GM10266 (cell line): ENCODE measurements at regions not wholly inside any gene's neighbourhood (a gene's known extent, or its start where the extent isn't known, plus 50 kb on each side); places are given as distances from the start of the nearest gene placed in this dataset.

ENCODE experiments used
- DNase-seq: peaks from one replicate; pipeline ENCODE4 v3.0.0; 2012; ENCODE audit errors: extremely low spot score
- TF ChIP-seq, protein P1 (sequence below): IDR thresholded peaks from 2 replicates; pipeline ENCODE4 v1.5.1; 2012; ENCODE audit warnings: mild to moderate bottlenecking, low read depth; ENCODE audit not compliant: control insufficient read depth, insufficient read depth; ENCODE audit errors: missing control alignments

DNA sequence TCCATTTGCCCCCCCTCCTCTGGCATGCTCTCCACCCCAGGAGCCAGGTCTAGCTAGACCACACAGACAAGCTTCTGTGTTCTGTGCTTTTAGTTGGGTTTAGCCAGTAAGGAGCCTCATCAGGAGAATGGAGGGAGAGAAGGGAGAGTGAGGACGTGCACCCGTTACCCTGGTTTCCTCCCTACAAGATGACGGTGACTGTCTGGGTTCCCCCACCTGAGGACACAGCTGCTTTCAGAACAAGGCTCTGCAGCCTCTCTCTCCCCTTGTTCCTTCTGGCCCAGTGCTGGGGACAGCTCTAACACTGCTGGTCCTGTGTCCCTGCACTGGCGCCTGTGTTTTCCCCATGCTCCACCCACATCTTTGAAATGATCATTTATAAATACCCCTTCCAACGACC lies 184.4 kb upstream of the GALNT2 start:
- no peak for DNase-seq
- TF ChIP-seq, protein P1, sequence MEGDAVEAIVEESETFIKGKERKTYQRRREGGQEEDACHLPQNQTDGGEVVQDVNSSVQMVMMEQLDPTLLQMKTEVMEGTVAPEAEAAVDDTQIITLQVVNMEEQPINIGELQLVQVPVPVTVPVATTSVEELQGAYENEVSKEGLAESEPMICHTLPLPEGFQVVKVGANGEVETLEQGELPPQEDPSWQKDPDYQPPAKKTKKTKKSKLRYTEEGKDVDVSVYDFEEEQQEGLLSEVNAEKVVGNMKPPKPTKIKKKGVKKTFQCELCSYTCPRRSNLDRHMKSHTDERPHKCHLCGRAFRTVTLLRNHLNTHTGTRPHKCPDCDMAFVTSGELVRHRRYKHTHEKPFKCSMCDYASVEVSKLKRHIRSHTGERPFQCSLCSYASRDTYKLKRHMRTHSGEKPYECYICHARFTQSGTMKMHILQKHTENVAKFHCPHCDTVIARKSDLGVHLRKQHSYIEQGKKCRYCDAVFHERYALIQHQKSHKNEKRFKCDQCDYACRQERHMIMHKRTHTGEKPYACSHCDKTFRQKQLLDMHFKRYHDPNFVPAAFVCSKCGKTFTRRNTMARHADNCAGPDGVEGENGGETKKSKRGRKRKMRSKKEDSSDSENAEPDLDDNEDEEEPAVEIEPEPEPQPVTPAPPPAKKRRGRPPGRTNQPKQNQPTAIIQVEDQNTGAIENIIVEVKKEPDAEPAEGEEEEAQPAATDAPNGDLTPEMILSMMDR: no peak

DNA sequence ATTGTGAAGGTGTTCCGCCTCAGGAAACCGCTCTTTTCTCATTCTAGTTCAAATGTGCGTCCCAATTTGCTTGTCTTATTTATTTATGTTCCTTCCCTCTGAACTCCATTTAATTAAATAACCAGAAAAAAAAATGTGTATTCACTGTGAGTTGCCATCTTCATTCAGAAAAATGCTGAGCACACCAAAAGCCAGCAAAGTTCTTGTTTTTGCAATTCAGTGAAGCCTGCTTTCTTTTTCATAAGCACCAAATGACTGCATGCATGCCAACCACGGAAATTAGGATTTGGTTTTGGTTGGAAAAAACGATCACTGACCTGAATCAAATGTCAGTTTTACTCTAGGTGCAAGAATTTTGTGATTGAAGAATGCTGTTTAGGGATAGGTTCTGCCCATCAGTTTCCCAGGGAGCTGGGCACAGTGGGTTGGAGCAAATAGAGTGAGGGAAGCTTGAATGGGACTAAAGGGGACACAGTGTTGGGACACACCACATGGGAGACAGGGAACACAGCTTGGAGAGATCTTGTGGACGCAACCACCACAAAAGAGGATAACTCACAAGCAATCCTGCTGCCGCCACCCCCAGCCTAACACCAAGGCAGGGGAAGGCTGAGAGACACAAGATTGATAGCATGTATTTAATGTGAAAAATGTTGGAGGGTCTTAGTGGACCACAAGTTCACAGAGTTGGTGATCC lies 183.4 kb upstream of the GALNT2 start:
- TF ChIP-seq, protein P1: no peak
- no peak for DNase-seq

DNA sequence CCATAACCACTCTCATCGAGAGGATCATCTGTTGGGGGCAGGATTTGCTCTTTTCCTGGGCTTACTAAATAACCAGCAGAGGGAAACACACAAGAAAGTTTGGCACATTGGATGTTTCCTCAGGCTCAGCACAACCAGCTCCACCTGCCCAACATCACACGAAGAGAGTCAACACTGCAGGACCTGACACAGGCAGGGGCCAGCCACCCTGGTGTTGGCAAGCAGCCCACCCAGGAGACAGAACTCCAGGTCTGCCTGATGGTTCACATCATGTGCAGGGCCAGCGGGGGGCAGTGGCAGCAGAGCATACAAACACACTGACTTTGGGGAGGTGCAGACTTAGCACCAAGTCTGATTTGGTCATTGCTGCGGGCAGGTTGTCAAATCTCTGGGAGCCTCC lies 182.3 kb upstream of the GALNT2 start:
- TF ChIP-seq, protein P1: no peak
- DNase-seq: no peak

DNA sequence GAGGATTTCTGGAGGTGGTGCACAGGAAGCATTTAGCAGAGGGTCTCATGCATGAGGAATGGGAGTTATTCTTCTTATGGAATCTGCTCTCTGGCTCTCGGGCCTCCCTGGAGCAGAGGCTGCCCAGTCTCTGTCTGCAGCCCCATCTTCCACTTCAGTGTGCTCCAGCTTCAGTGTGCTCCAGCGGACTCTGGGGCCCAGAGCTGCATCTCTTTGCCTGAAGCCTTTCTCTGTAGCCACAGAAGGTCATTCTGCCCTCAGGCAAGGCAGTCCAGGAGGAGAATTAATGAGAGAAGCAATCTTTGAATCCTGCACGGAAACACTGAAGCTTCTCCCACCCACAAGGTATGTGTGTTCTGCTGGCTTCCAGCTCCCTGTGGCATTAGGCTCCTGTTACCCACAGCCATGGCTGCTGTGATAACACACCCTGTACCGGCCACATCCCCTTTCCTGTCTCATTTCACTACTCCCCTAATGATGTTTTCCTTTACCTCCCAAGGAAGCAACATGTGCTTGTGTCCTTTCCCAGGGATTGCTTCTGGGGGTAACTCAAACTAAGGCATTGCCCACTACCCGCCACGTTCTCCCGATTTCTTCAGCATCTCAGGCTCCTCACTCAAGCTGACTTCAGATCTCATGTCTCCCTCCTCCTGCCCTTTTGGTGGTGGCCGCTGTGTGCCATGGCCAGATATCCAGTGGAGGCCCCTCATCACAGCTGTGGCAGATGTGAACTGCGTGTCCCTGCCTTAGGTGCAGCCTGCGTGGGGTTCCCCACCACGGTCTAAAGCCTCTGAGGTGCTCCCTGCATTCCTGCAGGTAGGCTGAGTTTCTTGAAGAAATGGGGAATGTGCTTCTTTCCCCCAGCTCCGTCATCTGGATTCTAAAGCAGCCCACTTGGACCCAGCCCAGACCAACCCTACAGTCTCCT lies 181.2 kb upstream of the GALNT2 start:
- DNase-seq: no peak
- TF ChIP-seq, protein P1: no peak

DNA sequence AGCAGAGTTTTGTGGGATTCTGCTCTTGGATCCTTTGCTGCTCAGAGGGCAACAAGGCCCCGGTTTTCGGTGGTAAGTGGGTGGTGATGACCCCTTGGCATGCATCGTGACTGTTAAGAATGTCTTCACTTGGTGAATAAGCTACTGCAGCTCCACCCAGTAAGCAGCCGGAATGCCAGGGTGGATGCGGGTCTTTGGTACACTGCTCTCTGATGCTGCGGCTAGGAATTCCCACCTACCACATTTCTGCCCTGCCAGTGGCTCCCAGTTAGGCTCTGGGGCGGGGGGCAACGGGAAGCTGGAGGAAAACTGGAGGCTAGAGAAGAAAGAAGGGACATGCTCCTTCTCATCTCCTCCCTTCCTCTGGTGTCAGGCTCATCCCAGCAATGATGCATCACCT lies 180.4 kb upstream of the GALNT2 start:
- TF ChIP-seq, protein P1: no peak
- DNase-seq: no peak

DNA sequence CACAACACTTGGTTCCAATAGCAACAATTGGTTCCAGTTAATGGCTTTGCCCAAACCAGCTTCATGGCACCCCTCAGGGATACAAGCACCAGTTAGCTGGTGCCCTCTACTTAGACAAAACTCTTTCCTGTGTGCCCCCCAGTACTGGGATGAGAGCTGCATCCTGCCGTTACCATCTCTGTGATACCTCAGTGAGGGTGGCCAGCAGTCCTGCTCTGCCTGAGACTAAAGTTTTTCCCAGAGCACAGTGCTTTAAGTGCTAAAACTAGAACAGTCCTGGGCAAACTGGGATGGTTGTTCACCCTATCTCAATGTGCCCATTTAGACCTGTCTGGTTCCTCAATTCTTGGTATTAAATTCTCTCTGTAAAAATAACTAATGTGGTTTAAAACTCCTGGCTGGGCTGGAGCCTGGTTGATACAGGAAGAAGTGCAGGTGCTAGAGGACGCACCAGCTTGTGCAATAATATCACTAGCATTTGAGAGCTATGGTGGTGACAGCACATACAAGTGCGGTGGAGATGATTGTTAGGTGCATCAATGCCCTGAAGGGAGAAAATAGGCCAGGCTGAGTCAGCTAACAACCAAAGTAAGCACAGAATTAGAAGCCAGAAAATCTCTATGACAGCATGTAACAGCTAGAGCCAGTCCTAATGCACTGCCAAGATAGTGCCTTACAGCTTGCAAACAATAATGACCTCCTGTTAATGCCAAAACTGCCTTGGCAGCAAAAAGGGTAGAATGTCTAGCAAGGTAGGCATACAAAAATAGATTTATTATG lies 179.8 kb upstream of the GALNT2 start:
- TF ChIP-seq, protein P1: no peak
- no peak for DNase-seq

DNA sequence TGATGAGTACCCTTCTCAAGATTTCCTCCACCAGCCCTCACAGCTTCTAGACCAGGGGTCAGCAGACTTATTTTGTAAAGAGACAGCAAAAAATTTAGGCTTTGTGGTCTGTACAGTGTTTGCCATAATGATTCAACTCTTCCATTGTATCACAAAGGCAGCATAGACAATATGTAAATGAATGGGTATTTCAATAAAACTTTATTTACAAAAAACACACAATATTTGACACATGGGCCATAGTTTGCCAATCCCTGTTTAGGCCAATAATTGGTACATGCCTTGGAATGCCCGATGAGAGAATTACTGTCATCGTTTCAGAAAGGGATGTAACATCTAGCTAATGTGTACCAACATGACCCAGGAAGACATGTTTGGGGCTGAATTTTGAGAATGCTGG lies 178.9 kb upstream of the GALNT2 start:
- no peak for DNase-seq
- TF ChIP-seq, protein P1: no peak
